COR-L47 (cell line): ENCODE measurements at regions not wholly inside any gene's neighbourhood (a gene's known extent, or its start where the extent isn't known, plus 50 kb on each side); places are given as distances from the start of the nearest gene placed in this dataset.
A peak's percentile ranks its signal among the peaks of the same experiment; 100 is the strongest.
"Not testable (repeated sequence)": the region's sequence is repeated elsewhere in the genome, so short reads cannot be mapped to it uniquely, and the experiment has no call there.

Experiments
- DNase-seq: peaks from one replicate; lab custom pipeline; 2025; lab: John Stamatoyannopoulos, UW

- peak; percentile 57 for DNase-seq
Measured at GRCh38 chr14:106417224-106418049, 891.1 kb downstream of the TMEM121 start.

DNA sequence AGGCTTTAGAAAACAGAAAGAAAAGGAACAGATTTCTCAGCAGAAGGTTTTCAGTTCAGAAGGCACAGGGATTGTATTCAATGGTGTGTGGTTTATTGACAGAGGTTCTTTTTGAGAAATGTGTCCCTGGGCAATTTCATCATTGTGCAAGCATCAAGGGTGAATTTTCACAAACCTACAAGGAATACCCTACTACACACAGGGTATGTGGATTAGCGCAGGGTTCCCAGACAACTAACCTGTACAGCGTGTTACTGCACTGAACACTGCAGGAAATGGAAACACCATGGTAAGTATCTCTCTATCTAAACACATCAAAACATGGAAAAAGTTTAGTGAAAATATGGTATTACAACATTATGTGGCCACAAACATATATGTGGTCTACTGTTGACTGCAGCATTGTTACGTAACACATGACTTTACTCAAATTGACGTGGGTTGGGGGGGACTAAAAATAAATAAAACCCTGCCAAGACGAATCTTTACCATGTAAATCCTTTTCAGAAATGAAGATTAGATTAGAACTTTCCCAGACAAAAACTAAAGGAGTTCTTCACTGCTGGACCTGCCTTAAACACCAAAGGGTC, 893.1 kb downstream of the TMEM121 start:
- DNase-seq = no peak

DNA sequence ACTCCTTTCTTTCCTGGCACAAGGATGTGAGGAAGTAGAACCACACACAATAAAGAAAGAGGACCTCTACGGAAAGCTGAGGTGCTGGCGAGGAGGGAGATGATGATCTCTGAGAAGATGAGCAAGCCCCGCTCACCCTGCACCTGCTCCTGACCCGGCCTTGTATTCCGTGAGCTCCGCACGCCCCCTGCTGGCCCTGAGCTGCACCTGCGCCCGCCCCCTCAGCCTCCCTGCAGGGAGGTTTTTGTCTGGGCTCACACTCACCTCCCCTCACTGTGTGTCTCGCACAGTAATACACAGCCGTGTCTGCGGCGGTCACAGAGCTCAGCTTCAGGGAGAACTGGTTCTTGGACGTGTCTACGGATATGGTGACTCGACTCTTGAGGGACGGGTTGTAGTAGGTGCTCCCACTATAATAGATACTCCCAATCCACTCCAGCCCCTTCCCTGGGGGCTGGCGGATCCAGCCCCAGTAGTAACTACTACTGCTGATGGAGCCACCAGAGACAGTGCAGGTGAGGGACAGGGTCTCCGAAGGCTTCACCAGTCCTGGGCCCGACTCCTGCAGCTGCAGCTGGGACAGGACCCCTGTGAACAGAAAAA, 895.1 kb downstream of the TMEM121 start:
- DNase-seq = peak; percentile 20

DNA sequence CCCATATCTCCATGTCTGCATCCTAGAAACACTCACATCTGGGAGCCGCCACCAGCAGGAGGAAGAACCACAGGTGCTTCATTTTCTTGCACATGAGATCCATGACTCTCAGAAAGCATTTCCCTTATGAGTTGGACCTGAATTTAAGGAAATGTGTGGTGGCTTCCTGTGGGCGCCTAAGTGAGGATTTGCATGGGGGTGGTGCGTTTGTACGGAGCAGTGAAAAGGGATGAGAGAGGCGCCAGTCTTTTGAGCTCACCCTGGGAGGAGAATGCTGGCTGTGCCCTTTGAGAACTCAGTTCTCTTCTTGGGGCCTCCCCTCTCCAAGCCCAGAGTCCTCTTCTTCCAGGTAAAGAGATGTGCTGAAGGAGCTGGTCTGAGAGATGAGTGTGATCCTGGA, 895.7 kb downstream of the TMEM121 start:
- no peak for DNase-seq

- DNase-seq = not testable (repeated sequence)
Measured at GRCh38 chr14:106425150-106425549, 898.8 kb downstream of the TMEM121 start.

DNA sequence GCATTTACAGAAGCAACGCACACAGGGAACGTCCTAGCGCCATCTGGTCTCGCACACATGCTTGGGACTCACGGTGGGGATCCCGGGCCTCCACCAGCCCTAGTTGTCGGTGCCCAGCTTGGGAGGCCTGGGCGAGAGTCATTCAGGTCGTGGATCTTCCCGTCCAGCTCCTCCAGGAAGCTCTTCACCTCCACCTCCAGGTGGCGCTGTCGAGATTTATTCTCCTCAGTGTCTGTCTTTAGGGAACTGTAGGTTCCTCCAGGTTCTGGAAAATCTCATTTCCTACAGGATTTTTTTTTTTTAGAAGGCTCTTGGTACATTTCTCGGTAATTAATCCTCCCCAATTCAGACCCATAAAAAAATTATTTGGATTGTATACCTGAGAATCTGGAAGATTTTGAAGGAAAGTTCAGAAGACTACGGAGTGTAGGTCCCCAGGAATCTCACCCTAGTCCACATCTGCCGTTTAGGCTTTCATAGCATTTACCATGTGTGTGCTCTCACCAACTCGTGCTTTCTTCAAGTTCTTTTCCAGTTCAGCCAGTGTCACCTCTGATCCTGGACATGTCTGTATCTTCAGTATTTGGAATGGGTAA, 910.0 kb downstream of the TMEM121 start:
- DNase-seq = peak; percentile 66

GRCh38 chr14:106442857-106443256, 916.5 kb downstream of the TMEM121 start:
- DNase-seq = no peak

DNA sequence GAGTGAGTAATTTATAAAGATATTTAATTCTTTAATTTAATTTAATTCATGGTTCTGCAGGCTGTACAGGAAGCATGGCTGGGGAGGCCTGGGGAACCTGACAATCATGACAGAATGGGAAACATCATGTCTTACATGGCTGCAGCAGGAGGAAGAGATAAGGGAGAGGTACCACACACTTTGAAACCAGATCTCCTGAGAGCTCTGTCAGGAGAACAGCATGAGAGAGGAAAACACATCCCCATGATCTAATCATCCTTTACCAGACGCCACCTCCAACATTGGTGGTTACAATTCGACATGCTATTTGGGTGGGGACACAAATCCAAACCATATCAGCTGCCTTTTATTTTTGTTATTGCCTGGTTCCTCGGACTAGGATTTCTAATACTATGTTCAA, 928.6 kb downstream of the TMEM121 start:
- DNase-seq = no peak

- peak; percentile 61 for DNase-seq
Measured at GRCh38 chr14:106459971-106460730, 933.8 kb downstream of the TMEM121 start.

DNA sequence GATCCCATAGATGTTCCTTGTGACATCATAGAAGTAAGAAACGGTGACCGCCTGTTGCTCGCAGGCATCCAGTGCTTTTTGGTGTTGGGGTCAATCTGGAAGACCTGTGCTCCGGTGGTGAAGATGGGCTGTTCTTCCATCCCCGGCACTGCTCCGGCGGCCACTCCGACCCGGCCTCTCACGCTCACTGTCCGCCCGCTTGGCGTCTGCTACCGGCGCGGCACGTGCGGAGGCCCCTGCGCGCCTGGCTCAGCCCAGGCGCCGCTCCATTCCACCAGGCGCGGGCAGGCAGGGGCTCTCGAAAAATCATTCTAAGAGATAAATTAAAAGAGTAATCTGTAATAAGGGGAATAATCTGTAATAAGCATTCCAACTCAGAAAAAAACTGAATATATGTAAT, 934.5 kb downstream of the TMEM121 start:
- DNase-seq = no peak

- not testable (repeated sequence) for DNase-seq
Measured at GRCh38 chr14:106466483-106466882, 940.1 kb downstream of the TMEM121 start.

GRCh38 chr14:106468869-106469268, 942.5 kb downstream of the TMEM121 start:
- not testable (repeated sequence) for DNase-seq

DNA sequence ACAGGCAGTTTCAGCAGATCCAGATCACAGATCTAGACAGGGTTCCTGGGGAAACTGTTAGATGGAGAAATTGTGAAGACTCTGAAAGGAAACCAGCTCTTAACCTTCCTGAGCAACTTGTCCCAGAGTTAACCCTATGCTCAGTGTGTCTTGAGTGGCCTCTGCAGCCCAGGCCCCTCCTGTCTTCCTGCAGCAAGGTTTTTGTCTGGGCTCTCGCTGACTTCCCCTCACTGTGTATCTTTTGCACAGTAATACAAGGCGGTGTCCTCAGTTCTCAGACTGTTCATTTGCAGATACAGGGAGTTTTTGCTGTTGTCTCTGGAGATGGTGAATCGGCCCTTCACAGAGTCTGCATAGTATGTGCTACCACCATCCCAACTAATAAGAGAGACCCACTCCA, 943.6 kb downstream of the TMEM121 start:
- DNase-seq = not testable (repeated sequence)

GRCh38 chr14:106474261-106475028, 948.1 kb downstream of the TMEM121 start:
- DNase-seq = not testable (repeated sequence)

DNA sequence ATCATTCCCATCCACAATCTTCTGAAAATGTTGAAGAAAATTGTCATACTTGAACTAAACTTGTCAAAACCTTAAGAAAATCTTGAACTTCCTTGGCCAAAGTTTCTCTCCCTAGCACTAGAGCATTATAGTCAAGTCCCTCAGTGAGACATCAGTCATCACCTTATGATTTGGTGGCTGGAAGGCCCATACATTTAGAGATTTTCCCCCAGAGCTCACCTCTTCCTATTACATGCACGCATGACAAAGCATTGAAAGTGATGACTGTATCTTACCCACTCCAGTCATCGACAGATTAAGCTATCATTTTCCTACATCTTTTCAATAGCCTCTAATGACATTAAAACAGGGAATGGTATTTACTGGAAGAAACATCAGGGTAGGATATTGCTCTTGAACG, 948.8 kb downstream of the TMEM121 start:
- not testable (repeated sequence) for DNase-seq

DNA sequence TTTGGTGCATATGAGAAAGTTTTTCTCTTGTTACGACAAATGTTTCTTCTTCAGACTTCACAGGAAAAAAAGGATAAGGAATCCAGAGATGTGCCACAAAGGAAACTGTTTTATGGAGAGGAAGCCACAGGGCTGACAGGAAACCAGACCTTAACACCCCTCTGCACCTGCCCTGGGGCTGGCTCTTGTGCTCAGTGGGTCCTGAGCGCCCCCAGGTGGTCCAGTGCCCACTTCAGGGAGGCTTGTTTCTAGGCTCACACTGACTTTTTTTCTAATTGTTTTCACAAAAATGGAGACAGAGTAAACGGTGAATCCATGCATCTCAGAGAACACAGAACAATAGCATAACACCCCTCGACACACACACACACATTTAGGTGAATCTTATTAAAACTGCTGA, 951.2 kb downstream of the TMEM121 start:
- not testable (repeated sequence) for DNase-seq

GRCh38 chr14:106480287-106480686, 953.9 kb downstream of the TMEM121 start:
- not testable (repeated sequence) for DNase-seq

DNA sequence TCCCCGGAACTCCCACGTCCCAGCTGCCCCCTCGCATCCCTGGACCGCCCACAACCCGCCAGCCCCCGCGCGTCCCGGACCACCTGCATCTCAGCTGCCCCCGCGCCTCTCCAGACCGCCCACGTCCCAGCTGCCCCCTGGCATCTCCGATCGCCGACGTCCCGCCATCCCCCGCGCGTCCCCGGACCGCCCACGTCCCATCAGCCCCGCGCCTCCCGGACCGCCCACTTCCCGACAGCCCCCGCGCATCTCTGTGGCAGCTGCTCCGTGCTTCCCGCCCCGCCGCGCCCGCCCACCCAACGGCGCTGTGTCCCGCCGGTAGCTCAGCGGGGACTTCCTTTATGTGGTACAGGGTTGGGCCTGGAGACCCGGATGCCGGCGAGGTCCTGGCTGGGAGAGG, 955.8 kb downstream of the TMEM121 start:
- DNase-seq = not testable (repeated sequence)

- no peak for DNase-seq
Measured at GRCh38 chr14:106487600-106487999, 961.2 kb downstream of the TMEM121 start.

GRCh38 chr14:106488291-106488690, 961.9 kb downstream of the TMEM121 start:
- DNase-seq = no peak
